KBM-7 (cell line): ENCODE measurements at regions not wholly inside any gene's neighbourhood (a gene's known extent, or its start where the extent isn't known, plus 50 kb on each side); places are given as distances from the start of the nearest gene placed in this dataset.
"Not testable (repeated sequence)": the region's sequence is repeated elsewhere in the genome, so short reads cannot be mapped to it uniquely, and the experiment has no call there.

Experiments used
- DNase-seq: peaks from one replicate; pipeline ENCODE4 v3.0.0-alpha.2; 2015
- in situ Hi-C: fragments of 300-500 bp; cut with MboI; formaldehyde crosslinking; loops from 2 replicates; pipeline ENCODE4 v1.14.3; 2020; ENCODE audit warnings: low sequenced_read_pairs, low pct_unique_long_range_greater_than_20kb, mixed read lengths

GRCh38 chr7:133132906-133133305 is 51.0 kb upstream of the CHCHD3 start:
- in situ Hi-C loops, result no loop called here
- DNase-seq, result no peak

- in situ Hi-C loops, result no loop called here
- DNase-seq, result no peak
These were observed 52.9 kb upstream of the CHCHD3 start for GRCh38 chr7:133134810-133135209.

GRCh38 chr7:133135451-133135850 is 53.6 kb upstream of the CHCHD3 start:
- in situ Hi-C loops, result no loop called here
- no peak for DNase-seq

GRCh38 chr7:133139350-133139749 is 57.5 kb upstream of the CHCHD3 start:
- in situ Hi-C loops, result no loop called here
- peak; percentile 32 for DNase-seq

GRCh38 chr7:133139801-133140200 is 57.9 kb upstream of the CHCHD3 start:
- in situ Hi-C loops, result no loop called here
- DNase-seq, result no peak

- in situ Hi-C loops, result no loop called here
- no peak for DNase-seq
These were observed 59.2 kb upstream of the CHCHD3 start for GRCh38 chr7:133140994-133141595.

- no peak for DNase-seq
- in situ Hi-C loops, result no loop called here
These were observed 68.9 kb upstream of the CHCHD3 start for GRCh38 chr7:133150760-133151159.

- DNase-seq, result no peak
These were observed 71.0 kb upstream of the CHCHD3 start for GRCh38 chr7:133152875-133153274.

GRCh38 chr7:133155146-133155545 is 73.3 kb upstream of the CHCHD3 start:
- in situ Hi-C loops, result no loop called here
- DNase-seq, result no peak

More at GRCh38 chr7:133152875-133153274, 71.0 kb upstream of the CHCHD3 start:
- in situ Hi-C loops, result no loop called here

- in situ Hi-C loops, result no loop called here
- no peak for DNase-seq
These were observed 73.8 kb upstream of the CHCHD3 start for GRCh38 chr7:133155642-133156041.

- DNase-seq, result no peak
- in situ Hi-C loops, result no loop called here
These were observed 75.2 kb upstream of the CHCHD3 start for GRCh38 chr7:133157045-133157444.

- in situ Hi-C loops, result no loop called here
- DNase-seq, result no peak
These were observed 82.6 kb upstream of the CHCHD3 start for GRCh38 chr7:133164498-133164897.

- DNase-seq, result no peak
- in situ Hi-C loops, result no loop called here
These were observed 83.1 kb upstream of the CHCHD3 start for GRCh38 chr7:133165001-133165400.

GRCh38 chr7:133165529-133165928 is 83.6 kb upstream of the CHCHD3 start:
- DNase-seq, result no peak
- in situ Hi-C loops, result no loop called here

- no peak for DNase-seq
- in situ Hi-C loops, result no loop called here
These were observed 85.4 kb upstream of the CHCHD3 start for GRCh38 chr7:133167300-133167699.

- in situ Hi-C loops, DNase-seq: not testable (repeated sequence)
These were observed 83.6 kb upstream of the EXOC4 start for GRCh38 chr7:133169167-133169822.

- in situ Hi-C loops, DNase-seq: not testable (repeated sequence)
These were observed 75.4 kb upstream of the EXOC4 start for GRCh38 chr7:133177476-133177875.

GRCh38 chr7:133180717-133181116 is 72.2 kb upstream of the EXOC4 start:
- no peak for DNase-seq
- in situ Hi-C loops, result no loop called here

GRCh38 chr7:133183042-133183794 is 69.7 kb upstream of the EXOC4 start:
- in situ Hi-C loops, result no loop called here
- no peak for DNase-seq

GRCh38 chr7:133183969-133184368 is 68.9 kb upstream of the EXOC4 start:
- in situ Hi-C loops, result no loop called here

More at GRCh38 chr7:133183969-133184368, 68.9 kb upstream of the EXOC4 start:
- no peak for DNase-seq
